ENCODE measurements at regions not wholly inside any gene's neighbourhood (a gene's known extent, or its start where the extent isn't known, plus 50 kb on each side); places are given as distances from the start of the nearest gene placed in this dataset.

DNA sequence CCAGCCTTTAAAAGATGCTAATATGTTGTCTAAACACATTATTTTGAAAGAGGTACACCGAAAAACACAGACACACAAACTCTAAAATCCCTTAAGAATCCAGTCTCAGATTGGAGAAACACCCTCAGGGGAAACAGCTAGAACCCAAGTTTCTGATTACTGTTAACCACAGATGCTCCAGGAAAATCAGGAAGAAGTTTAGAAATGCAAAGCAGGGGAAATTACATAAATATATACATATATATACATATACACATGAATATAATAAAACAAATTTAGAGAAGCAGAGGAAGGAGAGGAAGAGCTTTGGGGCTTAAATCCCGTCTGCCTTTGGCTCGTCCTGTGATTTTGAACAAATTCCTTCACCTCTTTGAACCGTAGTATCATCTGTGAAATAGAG is 73.2 kb upstream of the KLF4 start:
- FAIRE-seq (no peak), DNase-seq (ENCODE audit: low spot score) (no peak)

DNA sequence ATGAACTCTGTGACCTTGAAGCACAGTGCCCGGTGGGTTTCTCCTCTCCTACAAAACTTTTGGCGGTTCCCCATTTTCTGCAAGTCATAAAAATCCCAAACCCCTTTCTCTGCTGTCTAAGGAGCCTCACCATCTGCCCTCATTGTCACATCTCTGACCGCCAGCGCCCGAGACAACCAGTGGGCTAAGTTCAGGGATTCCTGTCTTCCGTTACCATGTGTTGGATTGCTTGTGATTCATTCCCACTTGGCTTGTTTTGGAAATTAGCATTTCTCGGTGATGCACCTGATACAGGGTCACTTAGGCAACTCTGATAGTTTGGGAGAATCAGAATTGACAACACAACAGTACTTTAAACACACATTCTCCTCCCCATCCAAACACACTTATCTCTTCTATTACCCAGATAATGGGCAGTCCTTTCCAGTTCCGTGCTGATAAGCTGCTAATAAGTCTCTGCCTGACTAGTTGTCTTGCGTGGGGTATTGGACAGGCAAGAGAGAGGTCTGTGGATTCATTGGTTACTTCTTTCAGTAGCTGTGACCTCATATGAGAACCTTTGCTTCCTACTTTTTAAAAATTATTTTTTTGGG is 70.0 kb upstream of the KLF4 start:
- DNase-seq (ENCODE audit: low spot score) (no peak), FAIRE-seq (no peak)

DNA sequence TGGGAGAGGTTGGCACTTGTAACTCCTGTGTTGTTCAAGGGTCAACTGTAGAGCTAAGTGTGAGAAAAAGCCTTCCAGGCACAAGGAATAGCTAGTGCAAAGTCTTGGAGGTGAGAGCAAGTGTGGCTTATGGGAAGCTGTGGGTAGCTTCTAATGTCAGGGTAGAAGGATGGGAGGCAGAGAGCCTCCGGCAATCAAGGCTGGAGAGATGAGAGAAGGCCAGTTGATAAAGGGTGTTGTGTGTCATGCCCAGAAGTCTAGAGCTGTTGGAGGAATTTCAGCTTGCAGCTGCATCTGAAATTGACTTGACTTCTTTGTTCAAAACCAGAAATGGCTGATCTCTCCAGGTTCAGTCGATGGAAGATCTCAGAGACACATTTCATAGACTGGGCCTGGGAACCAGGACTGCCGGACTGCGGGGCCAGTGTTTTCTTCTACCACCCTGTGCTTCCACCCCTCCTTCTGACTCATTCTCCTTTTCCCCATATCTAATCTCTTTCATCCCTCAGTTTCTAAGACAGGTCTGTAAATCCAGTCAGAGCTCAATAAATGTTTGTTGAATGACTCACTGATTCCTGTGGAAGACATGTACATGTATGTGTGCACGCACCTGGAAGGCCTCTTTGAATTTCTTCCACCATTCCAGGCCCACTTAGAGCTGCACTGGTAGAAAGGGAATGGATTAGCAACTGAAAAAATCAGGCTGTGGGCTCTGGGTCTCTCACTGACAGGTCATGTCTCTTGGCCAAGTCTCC is 67.8 kb upstream of the KLF4 start:
- DNase-seq (ENCODE audit: low spot score) (peak; percentile 61), FAIRE-seq (no peak)

GRCh38 chr9:107554636-107555035 is 65.1 kb upstream of the KLF4 start:
- FAIRE-seq (no peak), DNase-seq (ENCODE audit: low spot score) (no peak)

DNA sequence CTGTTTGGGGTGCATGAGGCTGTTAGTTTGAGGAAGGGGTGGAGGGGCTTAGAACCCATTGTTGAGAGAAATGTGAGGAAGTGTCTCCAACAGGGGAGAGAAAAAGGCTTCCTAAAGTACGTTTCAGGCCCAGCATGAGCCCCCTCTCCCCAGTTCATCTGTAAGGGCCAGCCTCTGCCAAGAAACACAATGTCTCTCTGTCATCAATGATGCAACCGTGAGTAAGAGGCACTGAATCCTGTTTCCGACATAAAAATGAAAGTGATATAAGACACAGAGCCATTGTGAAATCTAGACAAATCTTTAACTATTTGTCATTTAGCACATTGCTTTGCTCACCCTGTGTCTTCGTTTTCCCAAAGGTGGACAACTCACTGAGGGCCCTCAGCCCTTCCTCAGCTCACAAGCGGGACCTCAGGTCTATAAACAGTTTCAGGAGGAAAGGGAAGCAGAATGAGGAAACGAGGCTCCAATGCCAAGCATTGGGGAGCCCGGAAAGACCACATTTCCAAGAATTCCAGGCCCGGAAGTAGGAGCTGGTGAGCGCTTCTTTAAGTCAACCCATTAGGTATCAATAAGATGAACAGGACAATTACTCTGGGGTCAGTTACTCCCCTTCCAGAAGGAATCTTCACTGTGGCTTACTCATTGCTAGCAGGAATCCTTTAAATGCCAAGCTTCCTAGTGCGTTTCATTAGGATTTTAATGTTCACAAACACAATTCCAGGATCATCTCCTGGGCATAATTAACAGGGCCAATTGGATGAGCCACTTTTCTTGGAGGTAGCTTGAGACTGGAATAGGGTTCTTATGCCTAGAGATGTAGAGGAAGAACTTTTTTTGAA is 59.0 kb upstream of the KLF4 start:
- no peak for FAIRE-seq
- peak; percentile 43 for DNase-seq (ENCODE audit: low spot score)

DNA sequence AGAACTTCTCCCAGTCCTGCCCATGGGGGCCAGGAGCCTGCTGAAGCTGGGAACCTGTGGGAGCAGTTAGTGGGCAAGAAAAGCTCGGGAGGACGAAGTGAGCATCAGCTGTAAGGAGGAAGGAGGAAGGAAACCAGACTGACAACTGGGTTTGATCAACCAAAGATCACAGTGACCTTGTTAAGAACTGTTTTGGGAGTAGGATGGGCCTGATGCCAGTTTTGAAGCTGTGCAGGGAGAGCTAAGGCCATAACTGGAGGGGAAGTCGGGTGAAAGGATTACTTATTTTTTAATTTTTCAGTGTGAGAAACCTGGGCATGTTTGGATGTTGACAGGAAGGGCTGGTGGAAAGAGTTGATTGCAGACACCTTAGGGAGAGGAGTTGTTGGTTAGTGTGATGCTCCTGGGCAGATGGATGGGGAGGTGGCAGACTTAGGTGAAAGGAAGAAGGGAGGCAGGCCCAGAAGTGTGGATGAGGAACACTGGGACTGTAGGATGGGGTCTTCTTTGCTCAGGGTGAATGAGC is 58.3 kb upstream of the KLF4 start:
- no peak for FAIRE-seq
- no peak for DNase-seq (ENCODE audit: low spot score)

GRCh38 chr9:107547303-107547702 is 57.7 kb upstream of the KLF4 start:
- FAIRE-seq, result no peak

DNA sequence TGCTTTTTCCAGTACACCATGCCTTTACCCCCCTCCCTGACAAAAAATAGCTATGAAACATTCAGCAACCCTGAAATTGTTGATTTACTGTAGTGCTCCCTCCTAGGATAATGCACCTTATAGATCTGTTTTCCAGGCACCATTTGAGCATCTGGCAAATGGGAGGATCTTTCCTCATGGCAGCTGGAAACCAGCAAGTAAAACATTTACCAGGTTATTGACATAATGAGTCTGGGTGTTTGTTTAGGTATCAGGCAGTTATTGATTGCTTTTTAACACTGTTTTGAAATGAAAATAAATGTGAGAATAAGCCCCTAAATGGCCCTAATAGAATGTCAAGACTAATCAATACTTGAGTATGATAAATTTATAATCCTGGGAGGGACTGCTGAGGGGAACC is 57.3 kb upstream of the KLF4 start:
- FAIRE-seq, result no peak

More at GRCh38 chr9:107547303-107547702, 57.7 kb upstream of the KLF4 start:
- no peak for DNase-seq (ENCODE audit: low spot score)

DNA sequence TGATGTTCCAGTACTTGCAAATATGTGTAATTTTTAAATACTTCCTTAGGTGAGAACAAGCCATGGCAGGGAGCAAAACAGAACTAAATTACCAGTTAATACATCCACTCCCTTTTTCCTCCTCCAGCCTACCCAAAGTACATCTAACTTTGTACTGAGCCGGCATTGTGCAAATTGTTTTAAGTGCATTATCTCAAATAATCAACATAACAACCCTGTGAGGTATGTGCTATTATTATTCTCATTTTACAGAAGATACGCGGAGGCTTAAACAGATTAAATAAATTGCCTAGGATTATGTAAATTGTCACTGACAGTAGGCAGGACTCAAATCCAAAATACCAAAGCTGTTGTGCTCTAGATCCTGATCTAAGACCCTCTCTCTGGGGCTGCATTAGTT is 55.5 kb upstream of the KLF4 start:
- FAIRE-seq, result no peak
- DNase-seq (ENCODE audit: low spot score), result no peak

More for the DNA sequence above, 57.3 kb upstream of the KLF4 start:
- no peak for DNase-seq (ENCODE audit: low spot score)

DNA sequence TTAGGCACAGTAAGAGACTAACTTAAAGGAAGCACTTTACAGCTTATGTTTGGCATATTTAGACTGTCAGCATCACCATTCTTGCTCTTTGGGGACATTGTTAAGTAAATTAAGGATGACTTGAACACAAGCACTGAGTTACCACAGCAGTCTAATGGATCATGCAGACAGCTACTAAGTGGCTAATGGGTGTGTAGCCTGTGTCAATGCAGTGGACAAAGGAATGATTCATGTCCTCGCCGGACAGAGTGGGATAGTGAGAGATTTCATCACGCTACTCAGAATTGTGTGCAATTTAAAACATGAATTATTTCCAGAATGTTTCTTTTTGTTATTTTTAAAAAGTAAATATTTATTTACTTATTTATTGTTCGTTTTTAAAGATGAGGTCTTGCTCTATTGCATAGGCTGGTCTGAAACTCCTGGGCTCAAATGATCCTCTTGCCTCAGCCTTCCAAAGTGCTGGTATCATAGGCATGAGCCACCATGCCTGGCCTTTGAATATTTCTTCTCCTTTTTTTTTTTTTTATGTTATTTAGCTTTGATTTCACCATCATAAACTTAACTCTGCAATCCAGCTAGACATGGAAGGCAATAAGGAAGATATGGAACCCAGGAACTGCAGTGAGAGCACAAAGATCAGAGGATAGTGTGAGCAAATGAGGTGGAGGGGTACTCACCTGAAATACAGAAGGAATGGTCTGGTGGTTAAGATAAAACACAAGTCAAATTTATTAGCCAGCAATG is 53.0 kb upstream of the KLF4 start:
- FAIRE-seq (no peak), DNase-seq (ENCODE audit: low spot score) (no peak)

GRCh38 chr9:107541523-107541922 is 52.0 kb upstream of the KLF4 start:
- FAIRE-seq, result no peak
- DNase-seq (ENCODE audit: low spot score), result no peak

DNA sequence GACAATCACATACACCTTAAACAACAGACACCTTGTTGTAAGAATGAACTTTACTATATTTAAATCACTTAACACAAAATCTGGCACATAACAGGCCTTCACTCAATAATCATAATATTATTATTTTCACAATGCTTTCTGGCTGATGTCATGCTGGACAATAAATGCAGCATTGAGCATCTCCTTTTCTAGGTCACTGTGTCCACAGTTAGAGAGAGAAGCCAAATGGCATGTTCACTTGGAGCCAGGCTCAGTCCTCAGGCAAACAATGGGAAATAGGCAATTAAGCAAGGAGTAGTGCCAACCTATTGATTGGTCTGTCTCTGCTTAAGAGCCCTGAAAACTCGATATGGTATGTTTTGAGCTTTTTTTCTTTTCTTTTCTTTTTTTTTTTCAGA is 50.6 kb upstream of the KLF4 start:
- FAIRE-seq, result no peak
- no peak for DNase-seq (ENCODE audit: low spot score)

- no peak for DNase-seq (ENCODE audit: low spot score)
- no peak for FAIRE-seq
Observed at GRCh38 chr9:107539427-107540163, 50.0 kb upstream of the KLF4 start.

All from urothelium cell line (cell line).